ENCODE measurements at regions not wholly inside any gene's neighbourhood (a gene's known extent, or its start where the extent isn't known, plus 50 kb on each side); places are given as distances from the start of the nearest gene placed in this dataset.
A peak's percentile ranks its signal among the peaks of the same experiment; 100 is the strongest.

- DNase-seq = no peak
These were observed 450.1 kb upstream of the THBS1 start for GRCh38 chr15:39130556-39131379.

- no peak for DNase-seq
These were observed 449.3 kb upstream of the THBS1 start for GRCh38 chr15:39131609-39132008.

- no peak for DNase-seq
These were observed 448.8 kb upstream of the THBS1 start for GRCh38 chr15:39132070-39132469.

GRCh38 chr15:39132954-39133600 is 447.8 kb upstream of the THBS1 start:
- no peak for DNase-seq

- no peak for DNase-seq
These were observed 446.6 kb upstream of the THBS1 start for GRCh38 chr15:39134282-39134681.

GRCh38 chr15:39135989-39136388 is 444.9 kb upstream of the THBS1 start:
- no peak for DNase-seq

GRCh38 chr15:39139431-39140059 is 441.3 kb upstream of the THBS1 start:
- no peak for DNase-seq

- no peak for DNase-seq
These were observed 440.7 kb upstream of the THBS1 start for GRCh38 chr15:39140060-39140604.

GRCh38 chr15:39142500-39142899 is 438.4 kb upstream of the THBS1 start:
- no peak for DNase-seq

- no peak for DNase-seq
These were observed 437.4 kb upstream of the THBS1 start for GRCh38 chr15:39143479-39143878.

GRCh38 chr15:39144051-39144450 is 436.8 kb upstream of the THBS1 start:
- DNase-seq = no peak

- DNase-seq = no peak
These were observed 436.0 kb upstream of the THBS1 start for GRCh38 chr15:39144613-39145499.

- no peak for DNase-seq
These were observed 434.8 kb upstream of the THBS1 start for GRCh38 chr15:39145854-39146625.

- no peak for DNase-seq
These were observed 431.2 kb upstream of the THBS1 start for GRCh38 chr15:39149636-39150150.

GRCh38 chr15:39151545-39151944 is 429.3 kb upstream of the THBS1 start:
- no peak for DNase-seq

- no peak for DNase-seq
These were observed 427.7 kb upstream of the THBS1 start for GRCh38 chr15:39153058-39153714.

- DNase-seq = no peak
These were observed 427.2 kb upstream of the THBS1 start for GRCh38 chr15:39153716-39154115.

- no peak for DNase-seq
These were observed 426.6 kb upstream of the THBS1 start for GRCh38 chr15:39154227-39154638.

GRCh38 chr15:39154776-39155175 is 426.1 kb upstream of the THBS1 start:
- no peak for DNase-seq

- DNase-seq = peak; percentile 61
These were observed 424.7 kb upstream of the THBS1 start for GRCh38 chr15:39156166-39156565.
